GM21515 (cell line): ENCODE measurements at regions not wholly inside any gene's neighbourhood (a gene's known extent, or its start where the extent isn't known, plus 50 kb on each side); places are given as distances from the start of the nearest gene placed in this dataset.

ENCODE experiments used
- ATAC-seq: cut with Tn5 transposase; IDR thresholded peaks from one replicate; pipeline ENCODE4 v1.9.1; 2021; ENCODE audit not compliant: unreplicated experiment

DNA sequence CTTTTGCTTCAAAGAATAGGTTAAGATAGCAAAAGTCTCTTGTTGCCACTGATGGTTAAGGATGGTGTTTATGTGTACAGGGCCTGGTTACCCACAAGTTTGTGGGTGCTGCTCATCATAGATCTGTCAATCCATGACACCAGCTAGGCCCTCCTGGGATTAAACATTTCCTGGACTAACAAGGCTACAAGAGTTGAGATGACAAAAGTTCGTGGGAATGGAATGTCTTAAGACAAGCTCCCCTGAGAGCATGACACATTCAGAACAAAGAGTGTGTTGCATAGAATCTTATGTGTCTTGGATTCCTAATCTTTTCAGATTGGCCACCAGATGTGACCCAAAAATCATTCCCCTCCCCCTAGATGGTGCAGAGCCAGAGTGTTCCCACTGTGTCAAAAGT is 592.5 kb upstream of the USP15 start:
- ATAC-seq, result no peak

DNA sequence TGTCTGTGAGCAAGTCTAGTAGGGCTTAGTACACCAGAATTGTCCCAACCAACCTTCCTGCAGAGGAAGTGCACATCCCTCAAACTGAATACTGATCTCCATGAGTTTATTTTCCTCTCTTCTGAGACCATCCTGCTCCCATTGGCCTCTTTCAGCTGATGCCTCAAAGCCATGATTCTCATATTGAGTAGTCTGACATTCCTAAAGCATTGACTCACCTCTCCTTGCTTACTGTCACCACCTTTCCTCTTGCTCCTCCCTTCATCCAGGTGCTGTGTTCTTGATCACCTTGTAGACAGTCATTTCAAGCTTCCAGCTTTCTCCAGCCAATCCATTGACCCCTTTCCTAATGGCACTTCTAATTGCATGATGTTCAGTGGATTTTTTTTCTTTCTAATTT is 583.7 kb upstream of the USP15 start:
- no peak for ATAC-seq

DNA sequence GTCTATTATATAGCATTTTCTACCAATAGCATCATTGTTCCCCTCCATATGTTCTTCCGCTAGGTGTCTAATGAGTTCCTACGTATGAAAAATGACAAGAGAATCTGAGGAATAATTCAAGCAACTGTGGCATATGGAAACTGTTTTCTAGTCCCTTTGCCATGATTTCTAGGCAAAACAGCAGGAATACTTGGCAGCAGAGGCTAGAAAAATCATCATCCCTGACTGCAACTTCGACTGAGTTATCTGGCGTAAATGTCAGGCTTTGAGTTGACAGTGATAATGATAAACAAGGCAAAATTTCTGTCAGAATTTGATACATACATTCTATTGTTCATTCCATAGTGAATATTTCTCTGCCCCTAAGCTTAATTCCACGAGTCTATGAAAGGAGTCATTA is 572.8 kb upstream of the USP15 start:
- ATAC-seq, result no peak

DNA sequence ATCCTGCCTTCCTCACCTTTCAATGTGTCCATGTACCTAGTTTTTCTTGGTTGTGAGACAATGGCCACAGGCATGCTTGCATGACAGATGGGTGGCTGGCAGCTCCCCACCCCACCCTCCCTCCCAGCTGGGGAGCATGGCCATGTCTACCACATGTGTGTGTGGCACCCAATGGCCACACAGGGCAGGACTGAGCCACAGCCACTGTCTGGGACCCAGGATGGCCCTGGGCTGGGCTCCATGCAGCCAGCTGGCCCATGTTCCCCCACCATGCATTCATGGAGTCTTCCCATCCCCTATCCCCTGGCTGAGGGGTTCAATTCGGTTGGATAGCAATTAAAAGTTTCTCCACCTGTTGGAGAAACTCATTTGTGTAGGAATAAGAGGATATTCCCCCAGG is 566.0 kb upstream of the USP15 start:
- no peak for ATAC-seq

DNA sequence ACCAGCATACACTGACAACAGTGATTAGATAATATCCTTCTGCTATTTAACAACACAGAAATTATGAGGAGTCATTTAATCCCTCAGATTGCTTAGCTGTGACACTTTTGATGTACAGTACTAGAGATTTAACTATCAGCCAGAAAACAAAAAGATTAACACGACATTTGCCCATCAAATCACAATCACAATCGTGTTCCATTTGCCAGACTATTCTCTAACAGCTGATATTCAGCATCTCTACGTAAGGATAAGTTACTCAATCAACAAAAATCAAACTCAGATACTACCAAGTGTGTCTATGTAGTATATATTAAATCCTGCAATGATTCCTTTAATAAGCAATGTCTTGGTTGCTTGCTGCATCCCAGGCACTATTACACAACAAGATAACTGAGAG is 558.7 kb upstream of the USP15 start:
- ATAC-seq, result no peak

- no peak for ATAC-seq
Observed at GRCh38 chr12:61706783-61707182, 553.4 kb upstream of the USP15 start.

- ATAC-seq, result no peak
Observed at GRCh38 chr12:61713121-61713520, 547.1 kb upstream of the USP15 start.

DNA sequence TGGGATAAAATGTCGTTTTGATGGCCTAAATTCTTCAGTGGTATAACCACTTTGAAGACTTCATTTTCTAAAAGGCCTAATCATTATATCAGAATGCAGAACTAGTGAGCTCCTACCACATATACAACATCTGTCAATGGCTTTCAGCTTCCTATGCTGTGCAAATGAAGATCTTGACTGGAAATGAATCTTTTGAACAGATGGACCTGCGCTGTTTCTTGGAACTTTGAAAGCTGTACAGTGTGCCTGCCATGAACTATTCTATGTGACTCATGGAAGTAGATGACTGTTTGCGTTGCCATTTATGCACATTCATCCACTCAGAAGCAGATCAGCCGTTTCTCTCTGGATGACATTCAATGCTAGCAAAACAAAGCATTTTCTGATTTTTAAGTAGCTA is 542.2 kb upstream of the USP15 start:
- ATAC-seq, result no peak

GRCh38 chr12:61739925-61740324 is 520.3 kb upstream of the USP15 start:
- no peak for ATAC-seq

DNA sequence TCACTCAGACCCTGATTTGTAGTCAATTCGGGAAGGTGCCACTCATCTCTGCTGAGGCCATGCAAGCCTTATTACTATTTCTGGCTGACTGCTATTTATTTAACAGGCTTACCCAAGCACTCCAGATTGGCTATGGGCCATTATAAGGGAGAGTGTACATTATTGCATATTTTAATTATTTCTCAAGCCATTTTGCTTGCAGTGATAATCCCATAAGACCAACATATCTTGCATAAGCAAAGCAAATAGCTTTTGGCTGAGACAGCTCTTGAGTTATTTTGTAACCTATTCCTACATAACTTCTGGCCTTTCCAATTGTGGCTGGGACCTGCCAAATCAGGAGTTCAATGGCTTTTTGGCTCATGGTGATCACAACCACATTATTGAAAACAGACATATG is 509.6 kb upstream of the USP15 start:
- no peak for ATAC-seq

DNA sequence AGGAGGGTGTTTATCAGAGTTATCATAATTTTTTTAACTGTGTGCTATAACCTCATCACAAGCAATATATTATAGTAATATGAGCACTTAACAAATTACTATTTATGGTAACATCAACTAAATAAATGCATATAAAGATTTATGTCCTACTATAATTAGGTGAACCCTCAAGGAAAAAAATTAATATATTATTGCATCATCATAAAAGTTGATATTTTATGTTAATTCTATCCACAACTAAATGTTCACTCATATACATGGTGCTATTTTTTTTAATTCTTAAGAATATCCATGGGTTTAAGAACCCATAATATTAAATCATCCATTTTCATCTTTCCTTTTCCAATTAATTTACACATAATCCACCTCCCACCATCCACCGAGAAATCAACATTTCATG is 506.0 kb upstream of the USP15 start:
- no peak for ATAC-seq

GRCh38 chr12:61757831-61758505 is 502.2 kb upstream of the USP15 start:
- ATAC-seq, result no peak

- no peak for ATAC-seq
Observed at GRCh38 chr12:61758661-61759060, 501.5 kb upstream of the USP15 start.

DNA sequence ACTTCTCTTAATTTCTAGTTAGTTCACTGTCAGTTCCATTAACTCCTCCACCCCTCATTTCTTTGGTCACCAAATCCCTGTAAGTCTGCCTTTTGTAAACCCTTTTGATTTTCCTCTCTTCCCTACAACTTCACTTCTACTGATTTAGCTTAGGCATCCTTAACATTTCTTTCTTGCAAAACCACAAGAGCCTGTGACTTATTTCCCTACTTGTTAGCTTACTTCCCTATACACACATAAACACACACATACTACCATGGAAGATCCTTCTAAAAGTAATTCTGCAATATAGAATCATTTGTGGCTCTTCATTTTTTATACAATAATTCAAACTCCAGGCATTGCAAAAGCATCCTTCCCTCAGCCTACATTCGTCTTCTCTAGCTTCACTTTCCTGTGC is 494.3 kb upstream of the USP15 start:
- ATAC-seq, result no peak

GRCh38 chr12:61780435-61780834 is 479.8 kb upstream of the USP15 start:
- ATAC-seq, result no peak

- ATAC-seq, result no peak
Observed at GRCh38 chr12:61781021-61781581, 479.1 kb upstream of the USP15 start.

- no peak for ATAC-seq
Observed at GRCh38 chr12:61796846-61797245, 463.4 kb upstream of the USP15 start.

- ATAC-seq, result no peak
Observed at GRCh38 chr12:61797266-61797665, 462.9 kb upstream of the USP15 start.

- ATAC-seq, result no peak
Observed at GRCh38 chr12:61798778-61799177, 461.4 kb upstream of the USP15 start.

GRCh38 chr12:61804301-61804700 is 455.9 kb upstream of the USP15 start:
- no peak for ATAC-seq

- ATAC-seq, result no peak
Observed at GRCh38 chr12:61808856-61809255, 451.3 kb upstream of the USP15 start.

DNA sequence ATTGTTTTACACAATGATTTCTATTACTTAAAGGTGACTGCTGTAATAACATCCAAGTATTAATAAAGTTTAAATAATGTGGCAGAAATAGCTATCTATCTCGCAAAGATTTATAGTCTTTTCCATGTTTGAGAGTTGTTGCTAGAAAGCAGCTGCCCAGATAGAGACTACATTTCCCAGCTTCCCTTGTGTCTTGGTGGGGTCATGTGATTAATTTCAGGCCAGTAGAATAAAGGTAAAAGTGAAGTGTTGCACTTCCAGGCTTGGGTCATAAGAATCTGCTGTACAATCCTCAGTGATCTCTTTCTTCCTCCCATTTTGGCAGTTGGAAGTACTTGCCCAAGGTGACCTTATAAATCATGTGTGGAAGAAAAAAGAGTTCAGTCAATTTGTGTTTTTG is 449.7 kb upstream of the USP15 start:
- no peak for ATAC-seq

GRCh38 chr12:61821381-61821780 is 438.8 kb upstream of the USP15 start:
- ATAC-seq, result no peak
